SH-SY5Y (cell line): ENCODE measurements at regions not wholly inside any gene's neighbourhood (a gene's known extent, or its start where the extent isn't known, plus 50 kb on each side); places are given as distances from the start of the nearest gene placed in this dataset.

Experiments used
- GATA2 ChIP-seq: IDR thresholded peaks from 2 replicates; pipeline ENCODE4 v1.6.1; 2011; ENCODE audit warnings: mild to moderate bottlenecking, low read depth, low read length
- GATA3 ChIP-seq: IDR thresholded peaks from 2 replicates; pipeline ENCODE4 v1.6.1; 2011; ENCODE audit warnings: low read depth, mild to moderate bottlenecking, low read length, moderate library complexity

- TF ChIP-seq GATA3 (no peak), GATA2 (no peak)
These were observed 166.3 kb downstream of the NRP2 start for GRCh38 chr2:205848601-205849000.
